ENCODE measurements at regions not wholly inside any gene's neighbourhood (a gene's known extent, or its start where the extent isn't known, plus 50 kb on each side); places are given as distances from the start of the nearest gene placed in this dataset.

- H2AFZ ChIP-seq (ENCODE audit: low read depth): no peak overlapping the region
- ChIA-PET POLR2A (no interaction called here), CTCF (interaction anchor here (0.7 to 3.4 kb wide), 23 partner anchors 8 to 702 kb away, joined by 3 to 31 read pairs (median 4); no protein-coding TSS in a partner anchor)
- no peaks in the 10 kb centered on the region for H3K9me2 ChIP-seq
- WGBS (ENCODE audit: low lambda C conversion rate): 75% methylated on average over 3 of the region's 3 CpGs
- H3K4me2 ChIP-seq: no peak overlapping the region
- H4K20me1 ChIP-seq (ENCODE audit: insufficient read depth): no peaks in the 10 kb centered on the region
- no peak for DNase-seq
- no peaks in the 10 kb centered on the region for H3F3A ChIP-seq (replicated peaks; ENCODE audit: insufficient read depth)
- no peaks in the 10 kb centered on the region for H3K9me3 ChIP-seq
- no peaks in the 10 kb centered on the region for H3K79me2 ChIP-seq (ENCODE audit: insufficient read depth)
- peaks cover 0 to 6% of the 10 kb centered on the region in 2 experiments; a peak in 1 of 4 replicates for H3K4me1 ChIP-seq (ENCODE audit: control insufficient read depth in 1 of 2, insufficient read depth in 2 of 2, low read depth in 1 of 2, low read length in 1 of 2)
- H3K4me3 ChIP-seq (ENCODE audit: low read depth in 2 of 2, low read length in 1 of 2): no peak overlapping the region
- no peak overlapping the region for H3K27ac ChIP-seq (ENCODE audit: low read depth in 2 of 2, low read length in 1 of 2)
- TF ChIP-seq REST (IDR thresholded peaks at IDR 0.05; ENCODE audit: low read depth, low read length) (no peak), GABPA (IDR thresholded peaks at IDR 0.05; ENCODE audit: low read depth) (no peak), GATA2 (CRISPR knock-in tag; IDR thresholded peaks at IDR 0.05) (no peak), JUND (IDR thresholded peaks at IDR 0.05) (no peak), SIN3A (IDR thresholded peaks at IDR 0.05; ENCODE audit: borderline replicate concordance, low read depth, low read length) (no peak), FOXJ3 (CRISPR knock-in tag; IDR thresholded peaks at IDR 0.05) (no peak), ZBTB33 (IDR thresholded peaks at IDR 0.05; ENCODE audit: borderline replicate concordance, low read depth) (no peak), EP300 (IDR thresholded peaks at IDR 0.05; ENCODE audit: borderline replicate concordance in 1 of 2, low read depth in 1 of 2, low read length in 1 of 2) (no peak), EZH2phosphoT487 (IDR thresholded peaks at IDR 0.05; ENCODE audit: borderline replicate concordance, low read depth) (no peak), FOSL2 (IDR thresholded peaks at IDR 0.05; ENCODE audit: borderline replicate concordance, low read depth) (no peak), YY1 (IDR thresholded peaks at IDR 0.05; ENCODE audit: low read depth) (no peak), CHD2 (IDR thresholded peaks at IDR 0.05; ENCODE audit: low read length, partially characterized antibody) (no peak), FOXM1 (IDR thresholded peaks at IDR 0.05; ENCODE audit: low read depth) (no peak), NFIC (IDR thresholded peaks at IDR 0.05; ENCODE audit: borderline replicate concordance) (no peak), ELF1 (IDR thresholded peaks at IDR 0.05) (no peak), MAX (IDR thresholded peaks at IDR 0.05; ENCODE audit: low read depth) (no peak), CTCF (IDR thresholded peaks at IDR 0.05) (no peak)
- no peaks in the 10 kb centered on the region for H3K36me3 ChIP-seq (replicated peaks in 1 of 2; ENCODE audit: control insufficient read depth in 1 of 2, insufficient read depth in 2 of 2, low read length in 1 of 2)
- no peaks in the 10 kb centered on the region for H3K27me3 ChIP-seq (ENCODE audit: insufficient read depth)
- no peak overlapping the region for H3K9ac ChIP-seq
Measured at GRCh38 chr7:41003977-41004376, 698.9 kb downstream of the INHBA start.

Data from SK-N-SH (cell line).